ENCODE measurements at regions not wholly inside any gene's neighbourhood (a gene's known extent, or its start where the extent isn't known, plus 50 kb on each side); places are given as distances from the start of the nearest gene placed in this dataset.

DNA sequence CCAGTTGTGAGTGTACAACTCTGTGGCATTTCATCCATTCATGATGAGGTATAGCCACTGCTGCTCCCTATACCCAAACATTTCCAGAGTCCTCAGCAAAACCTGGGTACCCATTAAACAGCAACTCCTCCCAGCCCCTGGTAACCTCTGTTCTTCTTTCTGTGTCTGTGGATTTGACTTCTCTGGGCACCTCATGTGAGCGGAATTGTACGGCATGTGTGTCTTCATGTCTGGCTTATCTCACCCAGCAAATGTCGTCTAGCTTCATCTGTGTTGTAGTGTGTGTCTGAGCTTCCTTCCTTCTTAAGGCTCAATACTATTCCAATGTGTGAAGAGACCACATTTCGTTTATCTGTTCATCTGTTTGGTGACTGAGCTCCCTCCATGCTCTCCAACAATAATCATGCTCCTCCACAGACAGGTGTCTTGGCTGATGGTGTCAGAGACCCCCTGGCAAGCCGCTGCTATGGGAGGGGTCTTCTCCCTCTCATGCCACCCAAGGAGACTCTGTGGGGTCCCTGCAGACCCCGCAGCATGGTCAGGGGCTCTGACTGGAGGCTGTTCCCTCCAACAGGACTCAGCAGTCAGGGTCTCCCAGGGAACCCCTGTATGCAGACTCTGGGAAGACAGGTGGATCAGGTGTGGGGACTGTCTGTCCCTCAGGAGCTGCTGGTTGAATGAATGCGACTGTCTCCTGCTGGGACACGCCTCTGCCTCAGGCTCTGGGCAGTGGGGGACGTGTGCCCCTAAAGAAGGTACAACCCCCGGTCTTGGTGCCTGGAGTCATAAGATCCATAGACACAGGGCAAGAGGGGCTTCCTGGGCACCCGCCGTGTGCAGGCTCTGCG is 52.7 kb downstream of the SMIM38 start:
- H3K27me3 ChIP-seq (ENCODE audit: control insufficient read depth in 1 of 2, insufficient read depth in 2 of 2, low read length in 2 of 2) = no peaks in the 10 kb centered on the region
- no peak overlapping the region for H3K27ac Mint-ChIP-seq
- TF ChIP-seq, protein P1, sequence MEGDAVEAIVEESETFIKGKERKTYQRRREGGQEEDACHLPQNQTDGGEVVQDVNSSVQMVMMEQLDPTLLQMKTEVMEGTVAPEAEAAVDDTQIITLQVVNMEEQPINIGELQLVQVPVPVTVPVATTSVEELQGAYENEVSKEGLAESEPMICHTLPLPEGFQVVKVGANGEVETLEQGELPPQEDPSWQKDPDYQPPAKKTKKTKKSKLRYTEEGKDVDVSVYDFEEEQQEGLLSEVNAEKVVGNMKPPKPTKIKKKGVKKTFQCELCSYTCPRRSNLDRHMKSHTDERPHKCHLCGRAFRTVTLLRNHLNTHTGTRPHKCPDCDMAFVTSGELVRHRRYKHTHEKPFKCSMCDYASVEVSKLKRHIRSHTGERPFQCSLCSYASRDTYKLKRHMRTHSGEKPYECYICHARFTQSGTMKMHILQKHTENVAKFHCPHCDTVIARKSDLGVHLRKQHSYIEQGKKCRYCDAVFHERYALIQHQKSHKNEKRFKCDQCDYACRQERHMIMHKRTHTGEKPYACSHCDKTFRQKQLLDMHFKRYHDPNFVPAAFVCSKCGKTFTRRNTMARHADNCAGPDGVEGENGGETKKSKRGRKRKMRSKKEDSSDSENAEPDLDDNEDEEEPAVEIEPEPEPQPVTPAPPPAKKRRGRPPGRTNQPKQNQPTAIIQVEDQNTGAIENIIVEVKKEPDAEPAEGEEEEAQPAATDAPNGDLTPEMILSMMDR (IDR thresholded peaks at IDR 0.05) = no peak
- H3K36me3 Mint-ChIP-seq (ENCODE audit: low read depth) = no peaks in the 10 kb centered on the region
- H3K9me3 Mint-ChIP-seq = no peaks in the 10 kb centered on the region
- peaks cover 6% of the 10 kb centered on the region for H3K27me3 Mint-ChIP-seq
- H3K9me3 ChIP-seq (ENCODE audit: control insufficient read depth in 1 of 2, insufficient read depth in 1 of 2, low read length in 2 of 2) = peaks cover 0 to 9% of the 10 kb centered on the region in 2 experiments
- DNase-seq = peak in 1 of 14 experiments; percentile 17
- H3K4me1 ChIP-seq (ENCODE audit: insufficient read depth, low read length) = peaks cover 2% of the 10 kb centered on the region
- POLR2A ChIA-PET = no interaction called here
- CTCF ChIA-PET = no interaction called here
- no peak overlapping the region for H3K27ac ChIP-seq (ENCODE audit: low read depth in 1 of 2, low read length in 2 of 2)
- H3K4me3 Mint-ChIP-seq = no peak overlapping the region
- H3K36me3 ChIP-seq (ENCODE audit: insufficient read depth, low read length) = no peaks in the 10 kb centered on the region
- no peak overlapping the region for H3K4me3 ChIP-seq (ENCODE audit: low read length)
- ATAC-seq (ENCODE audit: poor library complexity) = no peak
- H3K4me1 Mint-ChIP-seq (ENCODE audit: low read depth) = peaks cover 8% of the 10 kb centered on the region
- intact Hi-C loops (cut with DNase I, micrococcal nuclease) = no loop called here

DNA sequence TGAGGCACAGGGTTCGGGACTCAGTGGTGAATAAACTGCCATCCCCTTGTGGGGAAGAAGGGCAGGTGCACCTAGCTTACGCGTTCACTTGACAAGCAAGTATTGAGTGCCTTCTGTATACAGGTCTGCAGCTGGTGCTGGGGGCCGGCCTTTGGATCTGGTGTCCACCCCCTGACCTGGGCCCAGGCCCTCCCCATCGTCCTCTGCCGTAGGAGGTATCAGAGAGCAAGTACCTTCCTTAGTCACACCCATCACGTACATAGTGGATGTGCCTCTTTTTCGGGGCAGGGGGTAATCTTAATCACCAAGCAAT is 53.3 kb downstream of the SMIM38 start:
- peak in 1 of 14 experiments; percentile 11 for DNase-seq
- POLR2A ChIA-PET = no interaction called here
- intact Hi-C loops (cut with DNase I, micrococcal nuclease) = no loop called here

DNA sequence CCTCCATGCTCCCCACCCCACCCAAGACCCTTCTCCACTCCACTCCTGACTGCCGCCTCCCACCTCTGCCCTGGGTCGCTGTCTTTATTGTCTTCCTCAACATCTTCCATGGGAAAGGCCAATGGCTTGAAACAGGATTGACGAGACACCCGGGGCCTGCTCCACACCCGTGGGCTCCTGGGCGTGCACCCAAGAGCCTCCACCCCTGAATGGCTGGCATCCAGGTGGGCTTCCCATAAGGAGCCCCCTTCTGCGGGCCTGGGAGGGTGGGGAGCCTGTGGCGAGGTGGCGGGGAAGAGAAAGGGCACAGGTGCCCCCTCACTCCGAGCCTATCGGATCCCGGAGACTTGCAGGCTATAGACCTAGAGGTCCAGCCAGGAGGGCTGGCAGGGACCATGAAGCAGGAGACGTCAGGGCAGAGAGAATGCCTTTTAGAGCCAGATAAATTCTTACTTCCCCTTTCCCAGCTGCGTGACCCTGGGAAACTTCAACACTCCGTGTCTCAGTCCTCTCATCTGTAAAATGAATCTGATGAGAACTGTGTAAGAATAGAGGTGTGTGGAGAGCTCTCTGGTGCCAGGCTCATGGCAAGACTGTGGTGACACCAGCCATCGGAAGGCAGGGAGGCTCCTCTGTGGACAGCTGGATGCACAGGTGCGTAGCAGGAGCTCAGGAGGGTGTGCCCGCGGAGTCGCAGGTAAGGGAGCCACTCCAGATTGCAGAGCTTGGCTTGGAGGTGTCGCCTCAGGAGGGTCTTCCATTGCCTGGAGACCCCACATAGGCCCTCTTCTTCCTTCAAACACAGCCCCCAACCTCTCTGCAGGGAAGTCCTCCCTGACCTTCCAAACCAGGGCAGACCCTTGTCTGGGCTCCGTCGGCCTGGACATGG is 53.9 kb downstream of the SMIM38 start:
- Histone ChIP-seq H3K27me3 (ENCODE audit: control insufficient read depth in 1 of 2, insufficient read depth in 2 of 2, low read length in 2 of 2) (no peaks in the 10 kb centered on the region), H3K36me3 (ENCODE audit: insufficient read depth, low read length) (no peaks in the 10 kb centered on the region), H3K4me3 (ENCODE audit: low read length) (no peak overlapping the region), H3K4me1 (ENCODE audit: insufficient read depth, low read length) (peaks cover 4% of the 10 kb centered on the region), H3K9me3 (ENCODE audit: control insufficient read depth in 1 of 2, insufficient read depth in 1 of 2, low read length in 2 of 2) (peaks cover 0 to 9% of the 10 kb centered on the region in 2 experiments), H3K27ac (ENCODE audit: low read depth in 1 of 2, low read length in 2 of 2) (no peak overlapping the region)
- Mint-ChIP-seq H3K9me3 (no peaks in the 10 kb centered on the region), H3K4me3 (no peak overlapping the region), H3K27ac (no peak overlapping the region), H3K4me1 (ENCODE audit: low read depth) (peaks cover 11% of the 10 kb centered on the region), H3K27me3 (peaks cover 6% of the 10 kb centered on the region), H3K36me3 (ENCODE audit: low read depth) (no peaks in the 10 kb centered on the region)
- intact Hi-C loops (cut with DNase I, micrococcal nuclease) = loop anchor here in 1 of 2 experiments (5.0 kb wide), 1 partner anchor 107 kb away; no protein-coding TSS in a partner anchor
- ChIA-PET POLR2A (no interaction called here), CTCF (no interaction called here)
- peak in 1 of 14 experiments; percentile 22 for DNase-seq
- TF ChIP-seq, protein P1 (IDR thresholded peaks at IDR 0.05) = no peak
- ATAC-seq (ENCODE audit: poor library complexity) = no peak

More for the DNA sequence above, 53.3 kb downstream of the SMIM38 start:
- H3K27ac Mint-ChIP-seq = no peak overlapping the region
- TF ChIP-seq, protein P1 (IDR thresholded peaks at IDR 0.05) = no peak
- CTCF ChIA-PET = no interaction called here
- H3K9me3 ChIP-seq (ENCODE audit: control insufficient read depth in 1 of 2, insufficient read depth in 1 of 2, low read length in 2 of 2) = peaks cover 0 to 9% of the 10 kb centered on the region in 2 experiments
- no peaks in the 10 kb centered on the region for H3K36me3 Mint-ChIP-seq (ENCODE audit: low read depth)
- H3K36me3 ChIP-seq (ENCODE audit: insufficient read depth, low read length) = no peaks in the 10 kb centered on the region
- H3K27ac ChIP-seq (ENCODE audit: low read depth in 1 of 2, low read length in 2 of 2) = no peak overlapping the region
- H3K4me1 ChIP-seq (ENCODE audit: insufficient read depth, low read length) = peaks cover 4% of the 10 kb centered on the region
- no peak overlapping the region for H3K4me3 Mint-ChIP-seq
- no peak for ATAC-seq (ENCODE audit: poor library complexity)
- H3K27me3 ChIP-seq (ENCODE audit: control insufficient read depth in 1 of 2, insufficient read depth in 2 of 2, low read length in 2 of 2) = no peaks in the 10 kb centered on the region
- H3K4me3 ChIP-seq (ENCODE audit: low read length) = no peak overlapping the region
- H3K9me3 Mint-ChIP-seq = no peaks in the 10 kb centered on the region
- peaks cover 11% of the 10 kb centered on the region for H3K4me1 Mint-ChIP-seq (ENCODE audit: low read depth)
- H3K27me3 Mint-ChIP-seq = peaks cover 6% of the 10 kb centered on the region
